ENCODE measurements at regions not wholly inside any gene's neighbourhood (a gene's known extent, or its start where the extent isn't known, plus 50 kb on each side); places are given as distances from the start of the nearest gene placed in this dataset.

- Mint-ChIP-seq H3K4me3 (ENCODE audit: unreplicated experiment) (no peak overlapping the region), H3K9me3 (ENCODE audit: unreplicated experiment) (peaks cover 23% of the 10 kb centered on the region), H3K27ac (ENCODE audit: unreplicated experiment) (no peak overlapping the region), H3K36me3 (ENCODE audit: unreplicated experiment) (no peaks in the 10 kb centered on the region), H3K27me3 (ENCODE audit: unreplicated experiment) (no peaks in the 10 kb centered on the region), H3K4me1 (ENCODE audit: unreplicated experiment) (no peaks in the 10 kb centered on the region)
- DNase-seq (ENCODE audit: extremely low spot score, unreplicated experiment): no peak
- TF ChIP-seq, protein P1, sequence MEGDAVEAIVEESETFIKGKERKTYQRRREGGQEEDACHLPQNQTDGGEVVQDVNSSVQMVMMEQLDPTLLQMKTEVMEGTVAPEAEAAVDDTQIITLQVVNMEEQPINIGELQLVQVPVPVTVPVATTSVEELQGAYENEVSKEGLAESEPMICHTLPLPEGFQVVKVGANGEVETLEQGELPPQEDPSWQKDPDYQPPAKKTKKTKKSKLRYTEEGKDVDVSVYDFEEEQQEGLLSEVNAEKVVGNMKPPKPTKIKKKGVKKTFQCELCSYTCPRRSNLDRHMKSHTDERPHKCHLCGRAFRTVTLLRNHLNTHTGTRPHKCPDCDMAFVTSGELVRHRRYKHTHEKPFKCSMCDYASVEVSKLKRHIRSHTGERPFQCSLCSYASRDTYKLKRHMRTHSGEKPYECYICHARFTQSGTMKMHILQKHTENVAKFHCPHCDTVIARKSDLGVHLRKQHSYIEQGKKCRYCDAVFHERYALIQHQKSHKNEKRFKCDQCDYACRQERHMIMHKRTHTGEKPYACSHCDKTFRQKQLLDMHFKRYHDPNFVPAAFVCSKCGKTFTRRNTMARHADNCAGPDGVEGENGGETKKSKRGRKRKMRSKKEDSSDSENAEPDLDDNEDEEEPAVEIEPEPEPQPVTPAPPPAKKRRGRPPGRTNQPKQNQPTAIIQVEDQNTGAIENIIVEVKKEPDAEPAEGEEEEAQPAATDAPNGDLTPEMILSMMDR (IDR thresholded peaks at IDR 0.05): no peak
Observed at GRCh38 chr21:41052820-41053555, 115.0 kb upstream of the BACE2 start.

- no peak overlapping the region for H3K4me3 Mint-ChIP-seq (ENCODE audit: unreplicated experiment)
- TF ChIP-seq, protein P1 (IDR thresholded peaks at IDR 0.05): no peak
- no peak overlapping the region for H3K27ac Mint-ChIP-seq (ENCODE audit: unreplicated experiment)
- no peaks in the 10 kb centered on the region for H3K36me3 Mint-ChIP-seq (ENCODE audit: unreplicated experiment)
- H3K27me3 Mint-ChIP-seq (ENCODE audit: unreplicated experiment): no peaks in the 10 kb centered on the region
- H3K9me3 Mint-ChIP-seq (ENCODE audit: unreplicated experiment): peaks cover 21% of the 10 kb centered on the region
- H3K4me1 Mint-ChIP-seq (ENCODE audit: unreplicated experiment): no peaks in the 10 kb centered on the region
- DNase-seq (ENCODE audit: extremely low spot score, unreplicated experiment): no peak
Observed at GRCh38 chr21:41054018-41054578, 113.9 kb upstream of the BACE2 start.

- peaks cover 18% of the 10 kb centered on the region for H3K9me3 Mint-ChIP-seq (ENCODE audit: unreplicated experiment)
- DNase-seq (ENCODE audit: extremely low spot score, unreplicated experiment): no peak
- no peaks in the 10 kb centered on the region for H3K4me1 Mint-ChIP-seq (ENCODE audit: unreplicated experiment)
- H3K27me3 Mint-ChIP-seq (ENCODE audit: unreplicated experiment): no peaks in the 10 kb centered on the region
- TF ChIP-seq, protein P1 (IDR thresholded peaks at IDR 0.05): no peak
- H3K36me3 Mint-ChIP-seq (ENCODE audit: unreplicated experiment): no peaks in the 10 kb centered on the region
- H3K4me3 Mint-ChIP-seq (ENCODE audit: unreplicated experiment): no peak overlapping the region
- H3K27ac Mint-ChIP-seq (ENCODE audit: unreplicated experiment): no peak overlapping the region
Observed at GRCh38 chr21:41055266-41055665, 112.7 kb upstream of the BACE2 start.

DNA sequence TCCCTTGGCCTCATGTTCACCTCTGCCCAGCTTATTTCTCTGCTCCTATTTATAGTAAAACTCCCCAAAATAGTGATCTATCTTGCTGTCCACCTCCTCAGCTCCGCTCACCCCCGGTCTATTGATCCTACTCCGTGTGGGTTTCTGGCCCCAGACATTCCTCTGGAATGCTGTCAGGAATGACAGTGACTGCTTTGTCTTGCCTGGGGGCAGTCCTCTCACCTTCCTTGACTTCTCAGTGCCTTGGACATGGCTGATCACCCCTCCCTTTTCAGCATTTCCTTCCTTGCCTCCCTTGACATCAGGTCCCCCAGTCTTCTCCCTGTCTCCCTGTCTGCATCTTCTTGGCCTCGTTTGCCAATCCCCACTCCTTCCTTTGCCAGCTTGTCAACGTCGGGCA lies 108.1 kb upstream of the BACE2 start:
- H3K4me3 Mint-ChIP-seq (ENCODE audit: unreplicated experiment): no peak overlapping the region
- TF ChIP-seq, protein P1 (IDR thresholded peaks at IDR 0.05): no peak
- peak; percentile 44 for DNase-seq (ENCODE audit: extremely low spot score, unreplicated experiment)
- H3K4me1 Mint-ChIP-seq (ENCODE audit: unreplicated experiment): no peaks in the 10 kb centered on the region
- H3K9me3 Mint-ChIP-seq (ENCODE audit: unreplicated experiment): peaks cover 14% of the 10 kb centered on the region
- no peaks in the 10 kb centered on the region for H3K27me3 Mint-ChIP-seq (ENCODE audit: unreplicated experiment)
- no peak overlapping the region for H3K27ac Mint-ChIP-seq (ENCODE audit: unreplicated experiment)
- H3K36me3 Mint-ChIP-seq (ENCODE audit: unreplicated experiment): no peaks in the 10 kb centered on the region

GRCh38 chr21:41061701-41062100 lies 106.3 kb upstream of the BACE2 start:
- H3K9me3 Mint-ChIP-seq (ENCODE audit: unreplicated experiment): peaks cover 14% of the 10 kb centered on the region
- TF ChIP-seq, protein P1 (IDR thresholded peaks at IDR 0.05): no peak
- H3K27ac Mint-ChIP-seq (ENCODE audit: unreplicated experiment): no peak overlapping the region

More at GRCh38 chr21:41061701-41062100, 106.3 kb upstream of the BACE2 start:
- no peaks in the 10 kb centered on the region for H3K4me1 Mint-ChIP-seq (ENCODE audit: unreplicated experiment)
- H3K27me3 Mint-ChIP-seq (ENCODE audit: unreplicated experiment): no peaks in the 10 kb centered on the region
- peak; percentile 70 for DNase-seq (ENCODE audit: extremely low spot score, unreplicated experiment)
- H3K36me3 Mint-ChIP-seq (ENCODE audit: unreplicated experiment): no peaks in the 10 kb centered on the region
- H3K4me3 Mint-ChIP-seq (ENCODE audit: unreplicated experiment): no peak overlapping the region

Measured in osteocyte (in vitro differentiated cells).